GM12878 (cell line): ENCODE measurements at regions not wholly inside any gene's neighbourhood (a gene's known extent, or its start where the extent isn't known, plus 50 kb on each side); places are given as distances from the start of the nearest gene placed in this dataset.

Source experiments
- ATF7 ChIP-seq: fragments of 450-650 bp; IDR thresholded peaks from 2 replicates; pipeline ENCODE4 v1.6.1; 2016; ENCODE audit warnings: low read depth, mild to moderate bottlenecking
- BCL11A ChIP-seq: IDR thresholded peaks from 2 replicates; pipeline ENCODE4 v1.6.1; 2011; ENCODE audit warnings: low read depth, low read length
- BHLHE40 ChIP-seq, 2 experiments: fragments of 450-650 bp in 1 of 2; IDR thresholded peaks; 2 replicates each; pipeline ENCODE4 v1.6.1; 2011 to 2017; ENCODE audit warnings: low read depth in 2 of 2, borderline replicate concordance in 1 of 2, improper control_type of control experiment in 1 of 2, low read length in 1 of 2, mild to moderate bottlenecking in 1 of 2
- E2F8 ChIP-seq: fragments of 450-650 bp; IDR thresholded peaks from 2 replicates; pipeline ENCODE4 v1.6.1; 2018; ENCODE audit warnings: mild to moderate bottlenecking, low read depth, moderate library complexity; ENCODE audit not compliant: partially characterized antibody
- GATAD2B ChIP-seq: fragments of 450-650 bp; conservative IDR thresholded peaks from 2 replicates; pipeline ENCODE4 v1.6.1; 2017; ENCODE audit warnings: low read depth, mild to moderate bottlenecking, moderate library complexity
- HDAC6 ChIP-seq: fragments of 200-600 bp; sonication (generic); IDR thresholded peaks from one replicate; pipeline ENCODE4 v1.8.0; 2017; ENCODE audit warnings: antibody characterized with exemption; ENCODE audit not compliant: unreplicated experiment
- IKZF1 ChIP-seq: fragments of 450-650 bp; conservative IDR thresholded peaks from 2 replicates; pipeline ENCODE4 v1.6.1; 2017; ENCODE audit warnings: antibody characterized with exemption, mild to moderate bottlenecking
- IKZF2 ChIP-seq, 2 experiments: fragments of 450-650 bp; IDR thresholded peaks; 2 replicates each; pipeline ENCODE4 v1.6.1; 2017; ENCODE audit warnings: mild to moderate bottlenecking in 2 of 2, moderate library complexity in 2 of 2
- IRF3 ChIP-seq: fragments of 450-650 bp; IDR thresholded peaks from 2 replicates; pipeline ENCODE4 v1.6.1; 2014; ENCODE audit warnings: mild to moderate bottlenecking
- MTA2 ChIP-seq: fragments of 450-650 bp; IDR thresholded peaks from 2 replicates; pipeline ENCODE4 v1.6.1; 2016; ENCODE audit warnings: low read depth, mild to moderate bottlenecking, moderate library complexity
- NFIC ChIP-seq: IDR thresholded peaks from 2 replicates; pipeline ENCODE4 v1.6.1; 2012; ENCODE audit warnings: low read depth, mild to moderate bottlenecking, inconsistent platforms, low read length, moderate library complexity
- NFXL1 ChIP-seq: fragments of 450-650 bp; IDR thresholded peaks from 2 replicates; pipeline ENCODE4 v1.6.1; 2017; ENCODE audit warnings: antibody characterized with exemption, mild to moderate bottlenecking, borderline replicate concordance
- NR2C2 ChIP-seq: IDR thresholded peaks from 2 replicates; pipeline ENCODE4 v1.6.1; 2011; ENCODE audit warnings: borderline replicate concordance, low read depth; ENCODE audit not compliant: control insufficient read depth, insufficient read length
- SPI1 ChIP-seq: IDR thresholded peaks from 2 replicates; pipeline ENCODE4 v1.6.1; 2011; ENCODE audit warnings: low read depth, mild to moderate bottlenecking, low read length, moderate library complexity, borderline replicate concordance; ENCODE audit not compliant: insufficient read depth
- TAF1 ChIP-seq: IDR thresholded peaks from 2 replicates; pipeline ENCODE4 v1.6.1; 2011; ENCODE audit warnings: mild to moderate bottlenecking, low read depth, low read length, borderline replicate concordance

- TF ChIP-seq E2F8 (no peak), HDAC6 (no peak), IKZF1 (peak; percentile 52), BCL11A (0 out of 2 replicates have a peak, but pooled peaks have one; percentile 24), ATF7 (peak; percentile 73), TAF1 (no peak), SPI1 (peak; percentile 70), GATAD2B (no peak), NR2C2 (no peak), NFIC (peak; percentile 40; the same call in 1 of the 2 replicates), IRF3 (no peak), BHLHE40 (IDR thresholded peaks at IDR 0.05; ENCODE audit: borderline replicate concordance in 1 of 2, low read depth in 2 of 2, low read length in 1 of 2) (peak in 1 of 2 experiments; percentile 50; a peak in 1 of 4 replicates), IKZF2 (IDR thresholded peaks at IDR 0.05) (peak; percentile 67 to 72; a peak in 3 of 4 replicates), MTA2 (peak; percentile 54; the same call in 1 of the 2 replicates), NFXL1 (no peak)
Measured at GRCh38 chr5:112106878-112107277, 312.2 kb downstream of the EPB41L4A start (continued).
